Astrocyte (in vitro differentiated cells and primary cell): ENCODE measurements at regions not wholly inside any gene's neighbourhood (a gene's known extent, or its start where the extent isn't known, plus 50 kb on each side); places are given as distances from the start of the nearest gene placed in this dataset.

Experiments used
- EZH2 ChIP-seq: IDR thresholded peaks from 2 replicates; pipeline ENCODE4 v1.6.1; 2012; ENCODE audit warnings: mild to moderate bottlenecking, low read length, inconsistent platforms; ENCODE audit not compliant: insufficient read depth
- TF ChIP-seq, protein P1 (sequence below): IDR thresholded peaks from 2 replicates; pipeline ENCODE4 v1.5.1; 2011; ENCODE audit warnings: low read depth, mild to moderate bottlenecking, inconsistent platforms, low read length, moderate library complexity; ENCODE audit not compliant: insufficient read depth

DNA sequence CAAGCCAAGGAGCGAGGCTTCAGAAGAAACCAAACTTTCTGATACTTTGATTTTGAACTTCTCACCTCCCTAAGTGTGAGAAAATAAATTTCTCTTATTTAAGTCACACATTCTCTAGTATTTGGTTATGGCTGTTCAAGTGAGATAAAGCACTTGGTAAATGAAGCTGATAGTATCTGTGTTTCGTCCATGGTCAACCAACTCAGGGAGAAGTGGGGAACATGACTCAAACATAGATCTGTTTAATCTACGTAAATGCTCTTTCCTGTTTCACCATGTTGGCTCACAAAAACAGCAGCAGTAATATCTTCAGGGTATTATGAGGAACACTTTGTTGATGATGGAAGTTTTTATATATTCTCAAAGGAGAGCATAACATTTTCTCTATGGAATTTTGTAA, 2167.2 kb upstream of the C9orf72 start:
- TF ChIP-seq, protein P1, sequence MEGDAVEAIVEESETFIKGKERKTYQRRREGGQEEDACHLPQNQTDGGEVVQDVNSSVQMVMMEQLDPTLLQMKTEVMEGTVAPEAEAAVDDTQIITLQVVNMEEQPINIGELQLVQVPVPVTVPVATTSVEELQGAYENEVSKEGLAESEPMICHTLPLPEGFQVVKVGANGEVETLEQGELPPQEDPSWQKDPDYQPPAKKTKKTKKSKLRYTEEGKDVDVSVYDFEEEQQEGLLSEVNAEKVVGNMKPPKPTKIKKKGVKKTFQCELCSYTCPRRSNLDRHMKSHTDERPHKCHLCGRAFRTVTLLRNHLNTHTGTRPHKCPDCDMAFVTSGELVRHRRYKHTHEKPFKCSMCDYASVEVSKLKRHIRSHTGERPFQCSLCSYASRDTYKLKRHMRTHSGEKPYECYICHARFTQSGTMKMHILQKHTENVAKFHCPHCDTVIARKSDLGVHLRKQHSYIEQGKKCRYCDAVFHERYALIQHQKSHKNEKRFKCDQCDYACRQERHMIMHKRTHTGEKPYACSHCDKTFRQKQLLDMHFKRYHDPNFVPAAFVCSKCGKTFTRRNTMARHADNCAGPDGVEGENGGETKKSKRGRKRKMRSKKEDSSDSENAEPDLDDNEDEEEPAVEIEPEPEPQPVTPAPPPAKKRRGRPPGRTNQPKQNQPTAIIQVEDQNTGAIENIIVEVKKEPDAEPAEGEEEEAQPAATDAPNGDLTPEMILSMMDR = no peak
- no peak for TF ChIP-seq EZH2
